Neural cell (in vitro differentiated cells): ENCODE measurements at regions not wholly inside any gene's neighbourhood (a gene's known extent, or its start where the extent isn't known, plus 50 kb on each side); places are given as distances from the start of the nearest gene placed in this dataset.

Source experiments
- H2AFZ ChIP-seq: fragments of 200-600, 300-800 bp; sonication (generic), shearing (Covaris generic); 2 replicates; pipeline ENCODE4 v1.6.0; 2014; ENCODE audit warnings: low read depth, mild to moderate bottlenecking, antibody characterized with exemption, low read length, moderate library complexity
- H3F3A ChIP-seq: fragments of 200-600 bp; shearing (Covaris generic); 2 replicates; pipeline ENCODE4 v1.6.1; 2016; ENCODE audit warnings: mild to moderate bottlenecking, moderate library complexity, mixed read lengths, antibody characterized with exemption, low read length; ENCODE audit not compliant: insufficient read depth, poor library complexity, severe bottlenecking
- H3K27ac ChIP-seq: fragments of 200-600, 300-800 bp; sonication (generic), shearing (Covaris generic); 2 replicates; pipeline ENCODE4 v1.5.1; 2014; ENCODE audit warnings: mild to moderate bottlenecking, low read length, moderate library complexity
- H3K27me3 ChIP-seq: fragments of 300-800, 200-600 bp; sonication (generic), shearing (Covaris generic); 2 replicates; pipeline ENCODE4 v1.6.0; 2014; ENCODE audit warnings: mild to moderate bottlenecking, low read depth, low read length, moderate library complexity; ENCODE audit not compliant: insufficient read depth
- H3K36me3 ChIP-seq: fragments of 300-800, 200-600 bp; sonication (generic), shearing (Covaris generic); 2 replicates; pipeline ENCODE4 v1.5.1; 2014; ENCODE audit warnings: mild to moderate bottlenecking, antibody characterized with exemption, low read length, moderate library complexity; ENCODE audit not compliant: insufficient read depth
- H3K4me2 ChIP-seq: fragments of 300-800, 200-600 bp; sonication (generic), shearing (Covaris generic); 2 replicates; pipeline ENCODE4 v1.6.0; 2014; ENCODE audit warnings: mild to moderate bottlenecking, low read length
- H3K4me3 ChIP-seq: fragments of 300-800, 200-600 bp; sonication (generic), shearing (Covaris generic); 2 replicates; pipeline ENCODE4 v1.5.1; 2014; ENCODE audit warnings: mild to moderate bottlenecking, low read length, moderate library complexity
- H3K79me2 ChIP-seq: fragments of 200-600 bp; shearing (Covaris generic); replicated peaks from 2 replicates; pipeline ENCODE4 v1.6.0; 2014; ENCODE audit warnings: mild to moderate bottlenecking, low read length, moderate library complexity; ENCODE audit not compliant: insufficient read depth
- H3K9ac ChIP-seq: fragments of 300-800, 200-600 bp; sonication (generic), shearing (Covaris generic); 2 replicates; pipeline ENCODE4 v1.6.1; 2016; ENCODE audit warnings: mild to moderate bottlenecking, low read length, mixed read lengths
- H3K9me2 ChIP-seq: fragments of 200-600 bp; shearing (Covaris generic); 2 replicates; pipeline ENCODE4 v1.6.1; 2016; ENCODE audit warnings: mild to moderate bottlenecking, low read length, mixed read lengths; ENCODE audit not compliant: insufficient read depth
- H3K9me3 ChIP-seq: fragments of 200-600, 300-800 bp; sonication (generic), shearing (Covaris generic); 2 replicates; pipeline ENCODE4 v1.6.1; 2016; ENCODE audit warnings: mild to moderate bottlenecking, mixed run types, low read length, moderate library complexity, mixed read lengths
- H4K20me1 ChIP-seq: fragments of 200-600 bp; shearing (Covaris generic); 2 replicates; pipeline ENCODE4 v1.6.1; 2016; ENCODE audit warnings: mild to moderate bottlenecking, mixed run types; ENCODE audit not compliant: insufficient read depth
- CTCF ChIP-seq: fragments of 450-650 bp; IDR thresholded peaks from 2 replicates; pipeline ENCODE4 v1.5.1; 2014; ENCODE audit warnings: antibody characterized with exemption, mild to moderate bottlenecking, moderate library complexity; ENCODE audit not compliant: poor library complexity, severe bottlenecking
- EP300 ChIP-seq: fragments of 450-650 bp; conservative IDR thresholded peaks from 2 replicates; pipeline ENCODE4 v1.6.1; 2014; ENCODE audit warnings: antibody characterized with exemption, mild to moderate bottlenecking, moderate library complexity; ENCODE audit not compliant: poor library complexity, severe bottlenecking
- EZH2 ChIP-seq: fragments of 200-600, 300-800 bp; shearing (Covaris generic), sonication (generic); IDR thresholded peaks from 2 replicates; pipeline ENCODE4 v1.6.1; 2014; ENCODE audit warnings: antibody characterized with exemption, low read length, borderline replicate concordance, mild to moderate bottlenecking; ENCODE audit not compliant: insufficient read depth, poor library complexity, severe bottlenecking
- MXI1 ChIP-seq: fragments of 450-650 bp; conservative IDR thresholded peaks from 2 replicates; pipeline ENCODE4 v1.6.1; 2014; ENCODE audit warnings: antibody characterized with exemption, mild to moderate bottlenecking; ENCODE audit not compliant: poor library complexity, severe bottlenecking
- POLR2AphosphoS5 ChIP-seq: IDR thresholded peaks from 2 replicates; pipeline ENCODE4 v1.6.1; 2012
- RAD21 ChIP-seq: fragments of 450-650 bp; conservative IDR thresholded peaks from 2 replicates; pipeline ENCODE4 v1.6.1; 2014; ENCODE audit warnings: antibody characterized with exemption, mild to moderate bottlenecking, moderate library complexity
- REST ChIP-seq: IDR thresholded peaks from 2 replicates; pipeline ENCODE4 v1.6.1; 2012; ENCODE audit warnings: borderline replicate concordance
- SMC3 ChIP-seq: fragments of 450-650 bp; conservative IDR thresholded peaks from 2 replicates; pipeline ENCODE4 v1.6.1; 2014; ENCODE audit warnings: antibody characterized with exemption, mild to moderate bottlenecking, moderate library complexity; ENCODE audit not compliant: poor library complexity
- TAF1 ChIP-seq: IDR thresholded peaks from 2 replicates; pipeline ENCODE4 v1.6.1; 2012; ENCODE audit warnings: low read depth

GRCh38 chr17:36829676-36830075 is 107.6 kb upstream of the LHX1 start:
- H3K9me2 ChIP-seq = no peaks in the 10 kb centered on the region
- no peaks in the 10 kb centered on the region for H3K36me3 ChIP-seq
- no peaks in the 10 kb centered on the region for H4K20me1 ChIP-seq
- no peaks in the 10 kb centered on the region for H3K79me2 ChIP-seq
- TF ChIP-seq EZH2 (no peak), REST (no peak), EP300 (no peak), RAD21 (no peak), POLR2AphosphoS5 (no peak), TAF1 (no peak), CTCF (no peak), SMC3 (no peak), MXI1 (no peak)
- no peaks in the 10 kb centered on the region for H3K27me3 ChIP-seq
- no peak overlapping the region for H3K9ac ChIP-seq
- no peak overlapping the region for H3K27ac ChIP-seq
- no peak overlapping the region for H3K4me3 ChIP-seq
- no peak overlapping the region for H3K4me2 ChIP-seq
- H2AFZ ChIP-seq = no peak overlapping the region
- no peaks in the 10 kb centered on the region for H3F3A ChIP-seq
- H3K9me3 ChIP-seq = no peaks in the 10 kb centered on the region

- no peaks in the 10 kb centered on the region for H3K9me3 ChIP-seq
- no peak for TF ChIP-seq MXI1
- no peak for TF ChIP-seq REST
- TF ChIP-seq EZH2 = no peak
- TF ChIP-seq POLR2AphosphoS5 = no peak
- TF ChIP-seq SMC3 = no peak
- TF ChIP-seq RAD21 = no peak
- no peak for TF ChIP-seq TAF1
- no peak for TF ChIP-seq EP300
- TF ChIP-seq CTCF = no peak
These were observed 104.0 kb upstream of the LHX1 start for GRCh38 chr17:36833279-36833678.

More at GRCh38 chr17:36833279-36833678, 104.0 kb upstream of the LHX1 start:
- no peaks in the 10 kb centered on the region for H3K9me2 ChIP-seq
- no peak overlapping the region for H3K27ac ChIP-seq
- H3K27me3 ChIP-seq = no peaks in the 10 kb centered on the region
- no peaks in the 10 kb centered on the region for H3K36me3 ChIP-seq
- H2AFZ ChIP-seq = no peak overlapping the region
- no peak overlapping the region for H3K4me3 ChIP-seq
- H3K9ac ChIP-seq = no peak overlapping the region
- no peaks in the 10 kb centered on the region for H3K79me2 ChIP-seq
- no peaks in the 10 kb centered on the region for H3F3A ChIP-seq
- H3K4me2 ChIP-seq = no peak overlapping the region
- H4K20me1 ChIP-seq = no peaks in the 10 kb centered on the region
